GM19324 (cell line): ENCODE measurements at regions not wholly inside any gene's neighbourhood (a gene's known extent, or its start where the extent isn't known, plus 50 kb on each side); places are given as distances from the start of the nearest gene placed in this dataset.
"Not testable (repeated sequence)": the region's sequence is repeated elsewhere in the genome, so short reads cannot be mapped to it uniquely, and the experiment has no call there.

Source experiments
- ATAC-seq: cut with Tn5 transposase; IDR thresholded peaks from one replicate; pipeline ENCODE4 v1.9.1; 2021; ENCODE audit warnings: mild to moderate bottlenecking, moderate library complexity; ENCODE audit not compliant: unreplicated experiment, low FRiP score

GRCh38 chr1:193438312-193438711 is 251.9 kb upstream of the B3GALT2 start:
- peak; percentile 21 for ATAC-seq

GRCh38 chr1:193437785-193438184 is 251.4 kb upstream of the B3GALT2 start:
- ATAC-seq, result peak; percentile 66

- ATAC-seq, result not testable (repeated sequence)
These were observed 250.9 kb upstream of the B3GALT2 start for GRCh38 chr1:193437333-193437732.

GRCh38 chr1:193435781-193436180 is 249.4 kb upstream of the B3GALT2 start:
- no peak for ATAC-seq

- no peak for ATAC-seq
These were observed 247.9 kb upstream of the B3GALT2 start for GRCh38 chr1:193434319-193434718.

- no peak for ATAC-seq
These were observed 247.2 kb upstream of the B3GALT2 start for GRCh38 chr1:193433599-193433998.

- ATAC-seq, result no peak
These were observed 246.7 kb upstream of the B3GALT2 start for GRCh38 chr1:193432979-193433587.

GRCh38 chr1:193431265-193431977 is 245.0 kb upstream of the B3GALT2 start:
- no peak for ATAC-seq

GRCh38 chr1:193427524-193427923 is 241.1 kb upstream of the B3GALT2 start:
- no peak for ATAC-seq

GRCh38 chr1:193426061-193426460 is 239.6 kb upstream of the B3GALT2 start:
- ATAC-seq, result no peak

- no peak for ATAC-seq
These were observed 235.1 kb upstream of the B3GALT2 start for GRCh38 chr1:193421487-193421886.

GRCh38 chr1:193419295-193419694 is 232.9 kb upstream of the B3GALT2 start:
- no peak for ATAC-seq

GRCh38 chr1:193418745-193419058 is 232.3 kb upstream of the B3GALT2 start:
- ATAC-seq, result peak; percentile 9

GRCh38 chr1:193417945-193418744 is 231.7 kb upstream of the B3GALT2 start:
- ATAC-seq, result peak; percentile 53

- no peak for ATAC-seq
These were observed 231.0 kb upstream of the B3GALT2 start for GRCh38 chr1:193417403-193417802.

- no peak for ATAC-seq
These were observed 230.0 kb upstream of the B3GALT2 start for GRCh38 chr1:193416226-193417024.

- no peak for ATAC-seq
These were observed 228.8 kb upstream of the B3GALT2 start for GRCh38 chr1:193415256-193415655.

- ATAC-seq, result no peak
These were observed 227.0 kb upstream of the B3GALT2 start for GRCh38 chr1:193413376-193413775.

- ATAC-seq, result no peak
These were observed 226.3 kb upstream of the B3GALT2 start for GRCh38 chr1:193412748-193413147.

- ATAC-seq, result no peak
These were observed 225.3 kb upstream of the B3GALT2 start for GRCh38 chr1:193411714-193412113.

GRCh38 chr1:193411215-193411614 is 224.8 kb upstream of the B3GALT2 start:
- ATAC-seq, result no peak
